Body of pancreas (tissue), 4 donors: ENCODE measurements at regions not wholly inside any gene's neighbourhood (a gene's known extent, or its start where the extent isn't known, plus 50 kb on each side); places are given as distances from the start of the nearest gene placed in this dataset.

Experiments
- ATAC-seq: fragments of 150-250 bp; one replicate; pipeline ENCODE4 v1.9.1; 2016
- DNase-seq, 4 donors: peaks; one replicate each; pipeline ENCODE4 v3.0.0-alpha.2; 2019
- H3K27ac ChIP-seq, 4 donors: fragments of 200-600 bp; sonication (generic); 1 replicate in 3 of 4; 2 replicates in 1 of 4; pipeline versions ENCODE4 v1.5.1 to v1.6.1; 2016 to 2019; ENCODE audit warnings: mild to moderate bottlenecking in 1 of 4, mixed read lengths in 1 of 4, moderate library complexity in 1 of 4
- H3K27me3 ChIP-seq, 2 donors: fragments of 200-600 bp; sonication (generic); one replicate each; pipeline ENCODE4 v1.6.0; 2016; ENCODE audit warnings: mild to moderate bottlenecking in 1 of 2
- H3K36me3 ChIP-seq, 2 donors: fragments of 200-600 bp; sonication (generic); replicated peaks in 1 of 2; 2 replicates each; pipeline ENCODE4 v1.5.1; 2016; ENCODE audit warnings: low read depth in 2 of 2; ENCODE audit not compliant: insufficient read depth in 1 of 2
- H3K4me1 ChIP-seq: fragments of 200-600 bp; sonication (generic); one replicate; pipeline ENCODE4 v1.6.0; 2016
- H3K4me3 ChIP-seq, 2 donors: fragments of 200-600 bp; sonication (generic); 1 replicate in 1 of 2; 2 replicates in 1 of 2; pipeline ENCODE4 v1.5.1; 2016 to 2019
- H3K9me3 ChIP-seq, 3 donors: fragments of 200-600 bp; sonication (generic); 1 replicate in 2 of 3; 2 replicates in 1 of 3; pipeline ENCODE4 v1.5.1; 2016
- POLR2A ChIP-seq, 3 donors: fragments of 450-650 bp; IDR thresholded peaks; one replicate each; pipeline ENCODE4 v1.6.1; 2016; ENCODE audit warnings: antibody characterized with exemption in 3 of 3, mild to moderate bottlenecking in 2 of 3
- WGBS, 2 donors: methylation state at CpG; one replicate each; pipeline ENCODE4 v1.1.5; 2017; 5-methylcytosine and 5-hydroxymethylcytosine counted together
- intact Hi-C: fragments of 100-400 bp; cut with DNase I; formaldehyde crosslinking; loops from one replicate; pipeline ENCODE4 v1.15.1; 2023
- TF ChIP-seq, protein P1 (sequence below), 7 experiments: fragments of 450-650 bp in 4 of 7; fragments of 200-600 bp in 3 of 7; sonication (generic) in 3 of 7; IDR thresholded peaks; one replicate each; pipeline ENCODE4 v1.5.1; 2016 to 2019; ENCODE audit warnings: antibody characterized with exemption in 7 of 7

- H3K27ac ChIP-seq, result no peak overlapping the region
- H3K27me3 ChIP-seq, result no peaks in the 10 kb centered on the region
- DNase-seq (no peak), ATAC-seq (no peak)
- no peak for TF ChIP-seq POLR2A (IDR thresholded peaks at IDR 0.05)
- TF ChIP-seq, protein P1, sequence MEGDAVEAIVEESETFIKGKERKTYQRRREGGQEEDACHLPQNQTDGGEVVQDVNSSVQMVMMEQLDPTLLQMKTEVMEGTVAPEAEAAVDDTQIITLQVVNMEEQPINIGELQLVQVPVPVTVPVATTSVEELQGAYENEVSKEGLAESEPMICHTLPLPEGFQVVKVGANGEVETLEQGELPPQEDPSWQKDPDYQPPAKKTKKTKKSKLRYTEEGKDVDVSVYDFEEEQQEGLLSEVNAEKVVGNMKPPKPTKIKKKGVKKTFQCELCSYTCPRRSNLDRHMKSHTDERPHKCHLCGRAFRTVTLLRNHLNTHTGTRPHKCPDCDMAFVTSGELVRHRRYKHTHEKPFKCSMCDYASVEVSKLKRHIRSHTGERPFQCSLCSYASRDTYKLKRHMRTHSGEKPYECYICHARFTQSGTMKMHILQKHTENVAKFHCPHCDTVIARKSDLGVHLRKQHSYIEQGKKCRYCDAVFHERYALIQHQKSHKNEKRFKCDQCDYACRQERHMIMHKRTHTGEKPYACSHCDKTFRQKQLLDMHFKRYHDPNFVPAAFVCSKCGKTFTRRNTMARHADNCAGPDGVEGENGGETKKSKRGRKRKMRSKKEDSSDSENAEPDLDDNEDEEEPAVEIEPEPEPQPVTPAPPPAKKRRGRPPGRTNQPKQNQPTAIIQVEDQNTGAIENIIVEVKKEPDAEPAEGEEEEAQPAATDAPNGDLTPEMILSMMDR (IDR thresholded peaks at IDR 0.05), result no peak
- H3K9me3 ChIP-seq, result no peaks in the 10 kb centered on the region
- H3K4me3 ChIP-seq, result no peak overlapping the region
- WGBS, 2 donors, result 50 to 77% methylated on average over 1 to 7 of the region's 7 CpGs
- no peaks in the 10 kb centered on the region for H3K36me3 ChIP-seq
- no peaks in the 10 kb centered on the region for H3K4me1 ChIP-seq
- intact Hi-C loops, result no loop called here
These were observed 76.9 kb downstream of the OTX2 start for GRCh38 chr14:56733396-56733795.

- intact Hi-C loops, result no loop called here
- Histone ChIP-seq H3K27me3 (no peaks in the 10 kb centered on the region), H3K9me3 (no peaks in the 10 kb centered on the region), H3K27ac (no peak overlapping the region), H3K36me3 (no peaks in the 10 kb centered on the region), H3K4me1 (no peaks in the 10 kb centered on the region), H3K4me3 (no peak overlapping the region)
- no peak for DNase-seq
- TF ChIP-seq POLR2A (IDR thresholded peaks at IDR 0.05), result no peak
- TF ChIP-seq, protein P1 (IDR thresholded peaks at IDR 0.05), result no peak
- 45 to 53% methylated on average over 4 of the region's 4 CpGs for WGBS, 2 donors
- ATAC-seq, result no peak
These were observed 79.1 kb downstream of the OTX2 start for GRCh38 chr14:56731187-56731586.

GRCh38 chr14:56730538-56731145 is 79.6 kb downstream of the OTX2 start:
- Histone ChIP-seq H3K27me3 (no peaks in the 10 kb centered on the region), H3K27ac (no peak overlapping the region), H3K9me3 (no peaks in the 10 kb centered on the region), H3K4me3 (no peak overlapping the region), H3K36me3 (no peaks in the 10 kb centered on the region), H3K4me1 (no peaks in the 10 kb centered on the region)
- intact Hi-C loops, result no loop called here
- DNase-seq, result no peak
- no peak for ATAC-seq
- TF ChIP-seq, protein P1 (IDR thresholded peaks at IDR 0.05), result no peak
- no peak for TF ChIP-seq POLR2A (IDR thresholded peaks at IDR 0.05)
- WGBS, 2 donors, result 35 to 56% methylated on average over 17 of the region's 17 CpGs

DNA sequence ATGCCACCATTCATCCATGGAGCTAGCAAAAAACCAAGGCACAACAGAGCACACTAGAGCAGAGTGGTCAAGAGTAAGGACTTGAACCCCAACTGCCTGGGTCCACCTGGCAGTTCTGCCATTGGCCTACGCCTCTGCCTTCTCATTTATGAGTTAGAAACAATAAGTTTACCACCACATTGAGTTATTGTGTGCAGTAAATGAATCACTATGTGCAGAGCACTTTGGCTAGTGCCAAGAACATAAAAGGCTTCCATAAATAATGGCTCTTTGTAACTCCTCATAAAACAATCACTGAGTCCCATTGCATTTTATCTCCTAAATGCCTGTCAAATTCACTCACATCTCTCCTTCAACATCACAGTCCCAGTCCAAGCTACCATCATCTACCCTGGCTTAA is 86.3 kb downstream of the OTX2 start:
- Histone ChIP-seq H3K27ac (no peak overlapping the region), H3K4me3 (no peak overlapping the region), H3K4me1 (no peaks in the 10 kb centered on the region), H3K27me3 (no peaks in the 10 kb centered on the region), H3K36me3 (no peaks in the 10 kb centered on the region), H3K9me3 (no peaks in the 10 kb centered on the region)
- intact Hi-C loops, result no loop called here
- TF ChIP-seq, protein P1 (IDR thresholded peaks at IDR 0.05), result no peak
- TF ChIP-seq POLR2A (IDR thresholded peaks at IDR 0.05), result no peak
- DNase-seq (no peak), ATAC-seq (no peak)
- WGBS, 2 donors, result 81 to 89% methylated on average over 1 of the region's 1 CpG

DNA sequence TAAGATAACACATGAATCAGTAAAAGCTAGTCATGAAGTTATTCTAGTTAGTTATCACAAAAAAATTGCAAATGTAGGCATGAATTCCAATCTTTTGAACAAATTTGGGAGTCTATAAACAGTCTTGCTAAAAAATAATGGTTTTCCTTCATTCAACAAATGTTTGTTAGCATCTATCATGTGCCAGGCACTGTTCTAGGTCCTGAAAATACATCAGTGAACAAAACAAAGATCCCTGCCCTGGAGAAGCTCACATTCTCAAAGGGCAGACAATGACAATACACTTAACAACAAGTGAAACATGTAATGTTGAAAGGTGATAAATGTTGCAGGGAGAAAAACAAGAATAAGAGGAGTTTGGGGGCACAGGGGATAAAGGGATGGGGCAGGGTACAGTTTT is 86.9 kb downstream of the OTX2 start:
- Histone ChIP-seq H3K4me1 (no peaks in the 10 kb centered on the region), H3K27me3 (no peaks in the 10 kb centered on the region), H3K9me3 (no peaks in the 10 kb centered on the region), H3K4me3 (no peak overlapping the region), H3K36me3 (no peaks in the 10 kb centered on the region), H3K27ac (no peak overlapping the region)
- intact Hi-C loops, result no loop called here
- ATAC-seq (no peak), DNase-seq (no peak)
- TF ChIP-seq, protein P1 (IDR thresholded peaks at IDR 0.05), result no peak
- no peak for TF ChIP-seq POLR2A (IDR thresholded peaks at IDR 0.05)
